SK-N-SH treated with all-trans-retinoic acid at 6 μM for 48 hours (cell line): ENCODE measurements at regions not wholly inside any gene's neighbourhood (a gene's known extent, or its start where the extent isn't known, plus 50 kb on each side); places are given as distances from the start of the nearest gene placed in this dataset.
"Not testable (repeated sequence)": the region's sequence is repeated elsewhere in the genome, so short reads cannot be mapped to it uniquely, and the experiment has no call there.

Source experiments
- ATAC-seq: fragments of 200-7000 bp; cut with Tn5 transposase; 3 replicates; pipeline ENCODE4 v1.9.1; 2020; ENCODE audit warnings: mild to moderate bottlenecking, moderate library complexity

DNA sequence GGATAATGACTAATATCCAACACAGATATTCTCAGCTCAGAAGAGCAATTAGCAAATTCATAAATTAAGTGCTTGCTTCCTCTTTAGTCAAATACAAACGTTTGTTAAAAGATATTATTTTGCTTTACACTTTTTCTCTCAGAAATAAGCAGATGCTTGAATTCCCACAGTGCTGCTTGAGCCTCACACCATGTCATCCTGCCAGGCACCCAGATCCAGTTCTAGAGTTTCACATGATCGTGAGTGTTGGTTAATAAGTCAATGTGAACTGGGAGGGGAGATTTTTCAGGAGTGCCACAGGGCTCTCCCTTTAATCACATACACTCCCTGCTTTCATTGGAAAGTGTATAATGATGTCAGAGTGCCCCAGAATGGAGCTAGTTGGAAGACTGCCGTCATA lies 352.0 kb downstream of the OR4F29 start:
- ATAC-seq, result not testable (repeated sequence)

DNA sequence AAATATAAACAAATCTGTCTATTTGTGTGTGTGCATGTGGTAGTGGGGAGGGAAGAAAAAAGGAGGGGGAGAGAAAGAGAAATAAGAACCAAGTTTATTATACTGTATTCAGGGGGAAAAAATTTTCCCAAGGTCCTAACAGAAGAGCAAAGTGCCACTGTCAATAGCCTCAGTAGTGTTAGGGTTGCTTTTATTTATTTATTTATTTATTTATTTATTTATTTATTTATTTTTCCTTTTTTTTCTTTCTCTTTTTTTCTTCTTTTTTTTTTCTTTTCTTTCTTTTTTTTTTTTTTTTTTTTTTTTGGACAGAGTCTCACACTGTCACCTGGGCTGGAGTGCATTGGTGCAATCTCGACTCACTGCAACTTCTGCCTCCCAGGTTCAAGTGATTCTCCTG lies 352.7 kb downstream of the OR4F29 start:
- ATAC-seq, result not testable (repeated sequence)

DNA sequence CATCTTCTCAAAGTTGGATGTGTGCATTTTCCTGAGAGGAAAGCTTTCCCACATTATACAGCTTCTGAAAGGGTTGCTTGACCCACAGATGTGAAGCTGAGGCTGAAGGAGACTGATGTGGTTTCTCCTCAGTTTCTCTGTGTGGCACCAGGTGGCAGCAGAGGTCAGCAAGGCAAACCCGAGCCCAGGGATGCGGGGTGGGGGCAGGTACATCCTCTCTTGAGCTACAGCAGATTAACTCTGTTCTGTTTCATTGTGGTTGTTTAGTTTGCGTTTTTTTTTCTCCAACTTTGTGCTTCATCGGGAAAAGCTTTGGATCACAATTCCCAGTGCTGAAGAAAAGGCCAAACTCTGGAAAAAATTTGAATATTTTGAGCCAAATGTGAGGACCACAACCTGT lies 360.2 kb downstream of the OR4F29 start:
- ATAC-seq, result not testable (repeated sequence)

DNA sequence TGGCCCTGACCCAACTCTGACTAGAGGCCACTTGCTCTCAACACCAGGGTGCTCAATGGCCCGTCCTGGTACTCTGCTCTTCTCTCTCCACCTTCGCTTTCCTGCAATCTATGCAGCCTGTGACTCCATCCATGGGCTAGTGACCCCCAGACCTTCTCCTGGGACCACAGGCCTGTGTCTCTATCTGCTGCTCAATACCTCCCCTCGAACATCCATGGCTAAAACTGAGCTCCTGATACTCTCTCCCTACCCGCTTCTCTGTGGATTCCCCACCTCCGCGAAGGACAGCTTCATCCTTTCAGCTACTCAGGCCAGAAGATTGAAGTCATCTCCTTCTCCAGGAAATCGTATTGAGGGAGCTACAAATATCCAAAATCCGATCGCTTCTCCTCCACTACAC lies 363.4 kb downstream of the OR4F29 start:
- not testable (repeated sequence) for ATAC-seq

DNA sequence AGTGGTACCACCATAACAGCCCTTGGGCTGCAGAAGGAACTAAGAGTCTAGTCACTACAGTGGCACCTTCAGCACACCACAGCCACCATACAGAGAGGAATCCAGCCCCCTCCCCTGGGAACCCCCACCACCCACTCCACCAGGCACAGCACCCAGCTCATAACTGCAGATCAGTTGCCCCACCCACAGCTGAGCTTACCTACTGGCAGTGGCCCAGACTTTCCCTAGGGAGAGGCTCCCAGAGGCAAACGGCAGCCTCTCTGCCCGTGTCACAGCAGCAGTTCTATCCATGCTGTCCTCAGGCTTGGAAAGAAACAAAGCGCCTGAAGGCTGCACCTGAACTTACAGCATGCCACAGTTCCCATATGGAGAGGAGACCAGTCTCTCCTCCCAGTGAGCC lies 372.3 kb downstream of the OR4F29 start:
- ATAC-seq, result not testable (repeated sequence)

DNA sequence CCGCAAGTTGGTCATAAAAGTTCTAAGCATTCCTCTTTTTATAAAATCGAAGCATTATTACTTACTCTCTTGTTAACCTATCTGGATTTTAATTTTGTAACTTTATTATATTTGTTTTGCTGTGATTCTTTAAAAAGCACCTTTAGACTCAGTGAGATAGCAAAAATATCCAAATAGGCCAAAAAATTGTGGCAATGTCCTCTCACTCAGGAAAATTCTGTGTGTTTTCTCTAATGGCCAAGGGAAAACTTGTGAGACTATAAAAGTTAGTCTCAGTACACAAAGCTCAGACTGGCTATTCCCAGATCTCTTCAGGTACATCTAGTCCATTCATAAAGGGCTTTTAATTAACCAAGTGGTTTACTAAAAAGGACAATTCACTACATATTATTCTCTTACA lies 386.4 kb downstream of the OR4F29 start, which contains the start of gene OR4F5:
Gene OR4F5, plus strand, starts transcription at position 301 of the 400 bp plus-strand sequence.
- ATAC-seq, result not testable (repeated sequence)

DNA sequence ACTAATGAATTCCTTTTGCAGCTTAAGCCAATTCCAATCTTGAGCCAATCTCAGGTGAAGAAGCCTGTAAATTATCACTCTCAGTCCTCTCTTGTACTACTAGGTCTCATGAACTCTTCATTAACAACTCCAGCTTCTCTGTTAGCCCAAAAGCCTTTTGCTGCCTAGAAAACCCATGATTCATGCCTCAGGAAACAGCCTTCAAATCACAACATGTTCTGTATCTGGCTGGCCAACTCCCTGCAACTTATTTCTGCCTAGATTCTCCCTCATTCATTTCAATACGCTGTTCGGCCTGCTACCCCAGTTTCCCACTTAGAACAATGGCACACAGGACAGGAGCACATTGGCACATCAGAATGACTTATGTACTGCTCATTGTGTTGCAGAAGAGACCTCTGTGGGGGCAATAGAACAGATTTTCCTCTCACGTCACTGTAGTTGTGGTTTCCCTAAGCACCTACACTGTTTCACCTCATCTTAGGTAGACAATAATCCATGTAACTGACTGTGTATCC lies 395.4 kb downstream of the OR4F29 start:
- not testable (repeated sequence) for ATAC-seq

DNA sequence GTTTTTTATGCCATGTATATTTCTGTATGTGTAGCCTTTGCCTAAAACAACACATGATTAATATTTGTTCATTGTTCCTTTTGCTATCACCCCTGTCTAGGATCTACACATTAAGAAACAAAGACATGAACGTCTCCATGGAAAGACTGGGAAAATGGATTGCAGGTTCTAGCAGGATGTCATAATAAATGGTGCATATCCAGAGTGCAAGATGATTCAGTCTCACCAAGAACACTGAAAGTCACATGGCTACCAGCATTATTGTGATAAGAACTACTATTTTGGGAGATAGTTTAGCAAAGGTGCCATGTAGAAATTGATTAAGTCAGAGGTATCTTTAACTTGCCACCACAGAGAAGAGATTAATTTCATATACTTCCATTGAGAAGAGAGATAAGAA lies 398.3 kb downstream of the OR4F29 start:
- not testable (repeated sequence) for ATAC-seq

DNA sequence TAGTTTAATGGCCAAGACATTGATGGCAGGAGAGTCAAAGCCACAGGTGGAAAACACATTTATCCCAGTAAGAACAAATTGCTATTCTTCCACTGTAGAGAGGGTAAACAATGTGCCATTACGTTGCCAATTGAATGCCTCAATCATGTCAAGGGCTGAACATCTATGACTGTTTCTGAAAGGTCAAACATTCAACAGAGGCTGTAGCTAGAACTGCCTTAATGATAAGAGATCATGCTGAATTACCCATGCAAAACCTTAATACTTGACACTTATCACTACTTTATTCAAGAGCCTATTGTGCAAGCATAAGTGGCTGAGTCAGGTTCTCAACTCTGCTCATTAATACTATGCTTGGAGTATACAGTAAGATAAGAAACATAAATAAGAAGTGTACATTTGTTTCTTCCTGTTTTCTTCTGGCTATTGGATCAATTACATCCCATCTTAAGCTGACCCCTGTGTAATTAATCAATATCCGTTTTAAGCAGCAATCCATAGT lies 409.5 kb downstream of the OR4F29 start:
- ATAC-seq, result not testable (repeated sequence)

DNA sequence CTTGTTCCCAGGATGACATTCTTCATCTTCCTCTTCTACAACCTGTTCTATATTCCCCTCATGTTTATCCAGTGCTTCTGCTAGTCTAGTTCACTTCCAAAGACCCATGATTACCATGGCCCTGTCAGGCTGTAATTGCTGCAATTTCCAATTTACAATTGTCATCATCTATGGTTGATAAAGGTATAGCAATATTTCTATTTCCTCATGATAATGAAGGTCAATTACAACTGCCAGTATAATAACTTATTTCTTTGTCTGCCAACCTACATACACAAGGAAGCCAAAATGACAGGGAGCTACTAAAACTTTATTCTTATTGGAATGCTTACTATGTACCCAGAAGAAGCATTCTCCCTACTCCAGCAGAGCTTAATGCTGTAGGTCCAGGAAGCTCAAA lies 410.3 kb downstream of the OR4F29 start:
- ATAC-seq, result not testable (repeated sequence)

DNA sequence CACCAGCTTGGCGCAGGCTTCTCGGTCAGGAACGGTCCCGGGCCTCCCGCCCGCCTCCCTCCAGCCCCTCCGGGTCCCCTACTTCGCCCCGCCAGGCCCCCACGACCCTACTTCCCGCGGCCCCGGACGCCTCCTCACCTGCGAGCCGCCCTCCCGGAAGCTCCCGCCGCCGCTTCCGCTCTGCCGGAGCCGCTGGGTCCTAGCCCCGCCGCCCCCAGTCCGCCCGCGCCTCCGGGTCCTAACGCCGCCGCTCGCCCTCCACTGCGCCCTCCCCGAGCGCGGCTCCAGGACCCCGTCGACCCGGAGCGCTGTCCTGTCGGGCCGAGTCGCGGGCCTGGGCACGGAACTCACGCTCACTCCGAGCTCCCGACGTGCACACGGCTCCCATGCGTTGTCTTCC lies 422.3 kb downstream of the OR4F29 start:
- not testable (repeated sequence) for ATAC-seq

DNA sequence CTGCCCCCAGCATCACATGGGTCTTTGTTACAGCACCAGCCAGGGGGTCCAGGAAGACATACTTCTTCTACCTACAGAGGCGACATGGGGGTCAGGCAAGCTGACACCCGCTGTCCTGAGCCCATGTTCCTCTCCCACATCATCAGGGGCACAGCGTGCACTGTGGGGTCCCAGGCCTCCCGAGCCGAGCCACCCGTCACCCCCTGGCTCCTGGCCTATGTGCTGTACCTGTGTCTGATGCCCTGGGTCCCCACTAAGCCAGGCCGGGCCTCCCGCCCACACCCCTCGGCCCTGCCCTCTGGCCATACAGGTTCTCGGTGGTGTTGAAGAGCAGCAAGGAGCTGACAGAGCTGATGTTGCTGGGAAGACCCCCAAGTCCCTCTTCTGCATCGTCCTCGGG lies 434.2 kb downstream of the OR4F29 start:
- not testable (repeated sequence) for ATAC-seq

DNA sequence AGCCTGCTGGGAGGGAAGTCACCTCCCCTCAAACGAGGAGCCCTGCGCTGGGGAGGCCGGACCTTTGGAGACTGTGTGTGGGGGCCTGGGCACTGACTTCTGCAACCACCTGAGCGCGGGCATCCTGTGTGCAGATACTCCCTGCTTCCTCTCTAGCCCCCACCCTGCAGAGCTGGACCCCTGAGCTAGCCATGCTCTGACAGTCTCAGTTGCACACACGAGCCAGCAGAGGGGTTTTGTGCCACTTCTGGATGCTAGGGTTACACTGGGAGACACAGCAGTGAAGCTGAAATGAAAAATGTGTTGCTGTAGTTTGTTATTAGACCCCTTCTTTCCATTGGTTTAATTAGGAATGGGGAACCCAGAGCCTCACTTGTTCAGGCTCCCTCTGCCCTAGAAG lies 435.5 kb downstream of the OR4F29 start:
- ATAC-seq, result not testable (repeated sequence)

DNA sequence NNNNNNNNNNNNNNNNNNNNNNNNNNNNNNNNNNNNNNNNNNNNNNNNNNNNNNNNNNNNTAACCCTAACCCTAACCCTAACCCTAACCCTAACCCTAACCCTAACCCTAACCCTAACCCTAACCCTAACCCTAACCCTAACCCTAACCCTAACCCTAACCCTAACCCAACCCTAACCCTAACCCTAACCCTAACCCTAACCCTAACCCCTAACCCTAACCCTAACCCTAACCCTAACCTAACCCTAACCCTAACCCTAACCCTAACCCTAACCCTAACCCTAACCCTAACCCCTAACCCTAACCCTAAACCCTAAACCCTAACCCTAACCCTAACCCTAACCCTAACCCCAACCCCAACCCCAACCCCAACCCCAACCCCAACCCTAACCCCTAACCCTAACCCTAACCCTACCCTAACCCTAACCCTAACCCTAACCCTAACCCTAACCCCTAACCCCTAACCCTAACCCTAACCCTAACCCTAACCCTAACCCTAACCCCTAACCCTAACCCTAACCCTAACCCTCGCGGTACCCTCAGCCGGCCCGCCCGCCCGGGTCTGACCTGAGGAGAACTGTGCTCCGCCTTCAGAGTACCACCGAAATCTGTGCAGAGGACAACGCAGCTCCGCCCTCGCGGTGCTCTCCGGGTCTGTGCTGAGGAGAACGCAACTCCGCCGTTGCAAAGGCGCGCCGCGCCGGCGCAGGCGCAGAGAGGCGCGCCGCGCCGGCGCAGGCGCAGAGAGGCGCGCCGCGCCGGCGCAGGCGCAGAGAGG lies 441.3 kb downstream of the OR4F29 start:
- ATAC-seq, result peak; percentile 40; the same call in 2 of the 3 replicates
